Endothelial cell of umbilical vein (primary cell): ENCODE measurements at regions not wholly inside any gene's neighbourhood (a gene's known extent, or its start where the extent isn't known, plus 50 kb on each side); places are given as distances from the start of the nearest gene placed in this dataset.

Source experiments
- BruUV-seq: library from RNA; stranded (reverse); fragments of 400-500 nt; replicated peaks from 2 replicates; lab custom pipeline; 2021; lab: Mats Ljungman, UMichigan
- CTCF ChIA-PET: fragments of 300-600, 350-600 bp; sonication (Branson Sonifier 250); formaldehyde crosslinking; loops from one replicate; lab custom pipeline; 2021; ENCODE audit warnings: antibody characterized with exemption, inconsistent platforms; lab: Charles Lee
- POLR2A ChIA-PET: fragments of 300-600, 350-600 bp; sonication (Branson Sonifier 250); formaldehyde crosslinking; loops from one replicate; lab custom pipeline; 2021; ENCODE audit warnings: antibody characterized with exemption, inconsistent platforms; lab: Charles Lee
- DNase-seq: peaks from one replicate; pipeline ENCODE4 v3.0.0-alpha.2; 2011; ENCODE audit warnings: low read depth, low spot score
- FAIRE-seq: peaks from 2 replicates; lab custom pipeline; 2011; peaks lifted over from hg19 to GRCh38; lab: Jason Lieb, UNC
- H2AFZ ChIP-seq: 2 replicates; pipeline ENCODE4 v1.6.0; 2012; ENCODE audit warnings: low read depth, low read length, control low read depth, inconsistent platforms
- H3K27ac ChIP-seq: 2 replicates; pipeline ENCODE4 v1.5.1; 2011; ENCODE audit warnings: low read depth, mild to moderate bottlenecking, control low read depth, low read length, moderate library complexity; ENCODE audit not compliant: insufficient read depth
- H3K27me3 ChIP-seq, 2 experiments: 2 replicates each; pipeline versions ENCODE4 v1.6.0 to v1.6.1; 2011; ENCODE audit warnings: low read length in 2 of 2, mixed read lengths in 1 of 2; ENCODE audit not compliant: control insufficient read depth in 2 of 2, insufficient read depth in 2 of 2
- H3K36me3 ChIP-seq, 2 experiments: 2 replicates in 1 of 2; 3 replicates in 1 of 2; pipeline ENCODE4 v1.5.1; 2011; ENCODE audit warnings: low read length in 2 of 2, mild to moderate bottlenecking in 1 of 2, moderate library complexity in 1 of 2; ENCODE audit not compliant: control insufficient read depth in 2 of 2, insufficient read depth in 2 of 2; ENCODE audit errors: extremely low read depth in 1 of 2
- H3K4me1 ChIP-seq: 3 replicates; pipeline ENCODE4 v1.5.1; 2011; ENCODE audit warnings: mild to moderate bottlenecking, low read length; ENCODE audit not compliant: control insufficient read depth, insufficient read depth; ENCODE audit errors: extremely low read depth
- H3K4me2 ChIP-seq: 2 replicates; pipeline ENCODE4 v1.6.1; 2011; ENCODE audit warnings: low read length, control low read depth, mixed read lengths; ENCODE audit not compliant: insufficient read depth
- H3K4me3 ChIP-seq, 3 experiments: fragments of 200-600 bp in 1 of 3; sonication (generic), shearing (Covaris generic) in 1 of 3; replicated peaks in 1 of 3; 2 replicates each; pipeline ENCODE4 v1.5.1; 2011 to 2016; ENCODE audit warnings: control low read depth in 3 of 3, low read length in 3 of 3, mild to moderate bottlenecking in 2 of 3, inconsistent platforms in 1 of 3, low read depth in 1 of 3, moderate library complexity in 1 of 3; ENCODE audit not compliant: insufficient read depth in 1 of 3
- H3K79me2 ChIP-seq: 2 replicates; pipeline ENCODE4 v1.6.0; 2012; ENCODE audit warnings: low read length, inconsistent platforms; ENCODE audit not compliant: control insufficient read depth, insufficient read depth
- H3K9ac ChIP-seq: replicated peaks from 2 replicates; pipeline ENCODE3; 2011; ENCODE audit warnings: low read length, control low read depth; ENCODE audit not compliant: insufficient read depth; ENCODE audit errors: extremely low read depth
- H3K9me1 ChIP-seq: replicated peaks from 3 replicates; pipeline ENCODE4 v1.6.0; 2011; ENCODE audit warnings: mild to moderate bottlenecking, low read length; ENCODE audit not compliant: control insufficient read depth, insufficient read depth; ENCODE audit errors: extremely low read depth
- H3K9me3 ChIP-seq: replicated peaks from 2 replicates; pipeline ENCODE4 v1.5.1; 2012; ENCODE audit warnings: low read length, inconsistent platforms; ENCODE audit not compliant: control insufficient read depth, insufficient read depth
- H4K20me1 ChIP-seq: replicated peaks from 2 replicates; pipeline ENCODE3; 2011; ENCODE audit warnings: mild to moderate bottlenecking, low read length; ENCODE audit not compliant: control insufficient read depth, insufficient read depth; ENCODE audit errors: extremely low read depth
- EZH2 ChIP-seq: IDR thresholded peaks from 2 replicates; pipeline ENCODE4 v1.6.1; 2012; ENCODE audit warnings: borderline replicate concordance, low read depth, mild to moderate bottlenecking, moderate library complexity, low read length, inconsistent platforms; ENCODE audit not compliant: severe bottlenecking
- FOS ChIP-seq: IDR thresholded peaks from 2 replicates; pipeline ENCODE4 v1.6.1; 2011; ENCODE audit warnings: mild to moderate bottlenecking, low read length, moderate library complexity, borderline replicate concordance; ENCODE audit not compliant: insufficient read depth
- GATA2 ChIP-seq: IDR thresholded peaks from 2 replicates; pipeline ENCODE4 v1.7.0; 2011; ENCODE audit warnings: low read depth, mild to moderate bottlenecking, moderate library complexity, mixed read lengths, low read length; ENCODE audit not compliant: insufficient read length, insufficient read depth
- JUN ChIP-seq: IDR thresholded peaks from 2 replicates; pipeline ENCODE4 v1.6.1; 2011; ENCODE audit warnings: borderline replicate concordance, low read depth; ENCODE audit not compliant: insufficient read length, insufficient read depth
- MAX ChIP-seq: IDR thresholded peaks from 2 replicates; pipeline ENCODE4 v1.6.1; 2011; ENCODE audit not compliant: insufficient read depth, insufficient read length
- MYC ChIP-seq: IDR thresholded peaks from one replicate; pipeline ENCODE4 v1.6.1; 2011; ENCODE audit warnings: mild to moderate bottlenecking, low read depth, low read length
- POLR2A ChIP-seq: IDR thresholded peaks from 2 replicates; pipeline ENCODE4 v1.6.1; 2012; ENCODE audit warnings: low read depth, mild to moderate bottlenecking, control low read depth, low read length
- POLR2AphosphoS5 ChIP-seq: IDR thresholded peaks from 2 replicates; pipeline ENCODE4 v1.6.1; 2012; ENCODE audit warnings: low read depth, mild to moderate bottlenecking, control low read depth, low read length, moderate library complexity; ENCODE audit not compliant: insufficient read depth
- dilution Hi-C: fragments of 300-500 bp; cut with MboI; formaldehyde crosslinking; loops from one replicate; pipeline ENCODE4 v1.15.0; 2019; ENCODE audit warnings: low sequenced_read_pairs; ENCODE audit not compliant: extremely low pct_ligation_motif_present
- intact Hi-C: fragments of 100-400 bp; cut with micrococcal nuclease; formaldehyde crosslinking; loops from one replicate; pipeline ENCODE4 v1.10.0; 2022
- TF ChIP-seq, protein P1 (sequence below), 2 donors: IDR thresholded peaks; 1 replicate in 1 of 2; 2 replicates in 1 of 2; pipeline ENCODE4 v1.5.1; 2011; ENCODE audit warnings: low read length in 2 of 2, mild to moderate bottlenecking in 2 of 2, moderate library complexity in 2 of 2, control low read depth in 1 of 2, inconsistent platforms in 1 of 2, low read depth in 1 of 2; ENCODE audit not compliant: insufficient read depth in 1 of 2; ENCODE audit errors: extremely low read depth in 1 of 2

DNA sequence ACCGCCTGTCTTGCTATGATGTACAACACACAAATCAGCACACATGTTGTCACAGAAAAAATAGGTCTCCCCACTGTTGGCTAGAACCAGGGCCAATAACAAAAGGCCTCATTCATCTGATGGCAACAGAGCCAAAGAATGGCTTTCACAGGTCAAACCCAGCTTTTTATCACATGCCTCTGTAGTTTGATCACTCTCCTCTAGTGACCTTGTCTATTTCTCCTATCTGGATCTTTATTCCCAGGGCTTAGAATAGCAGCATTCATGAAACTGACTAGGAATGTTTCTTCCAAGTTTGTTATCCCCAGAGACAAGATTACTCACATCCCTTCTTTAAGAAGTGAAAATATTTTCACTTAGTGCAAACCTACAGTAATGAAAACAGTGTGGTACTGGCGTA, 285.8 kb upstream of the GYPC start:
- no peaks in the 10 kb centered on the region for H4K20me1 ChIP-seq
- ChIA-PET CTCF (no interaction called here), POLR2A (no interaction called here)
- H3K9me3 ChIP-seq: peaks cover 9% of the 10 kb centered on the region
- no TSS peak for BruUV-seq
- no peak for FAIRE-seq
- no peaks in the 10 kb centered on the region for H3K36me3 ChIP-seq
- intact Hi-C loops: no loop called here
- no peak for DNase-seq
- dilution Hi-C loops: no loop called here
- H3K79me2 ChIP-seq: no peaks in the 10 kb centered on the region
- no peak overlapping the region for H3K27ac ChIP-seq
- no peaks in the 10 kb centered on the region for H3K4me1 ChIP-seq
- H3K4me3 ChIP-seq: no peak overlapping the region
- H3K9ac ChIP-seq: no peak overlapping the region
- H3K4me2 ChIP-seq: no peak overlapping the region
- H3K9me1 ChIP-seq: no peaks in the 10 kb centered on the region
- H2AFZ ChIP-seq: no peak overlapping the region
- H3K27me3 ChIP-seq: no peaks in the 10 kb centered on the region
- TF ChIP-seq MAX (no peak), JUN (no peak), EZH2 (no peak), FOS (no peak), POLR2AphosphoS5 (no peak), MYC (no peak), POLR2A (no peak), GATA2 (no peak)
- TF ChIP-seq, protein P1, sequence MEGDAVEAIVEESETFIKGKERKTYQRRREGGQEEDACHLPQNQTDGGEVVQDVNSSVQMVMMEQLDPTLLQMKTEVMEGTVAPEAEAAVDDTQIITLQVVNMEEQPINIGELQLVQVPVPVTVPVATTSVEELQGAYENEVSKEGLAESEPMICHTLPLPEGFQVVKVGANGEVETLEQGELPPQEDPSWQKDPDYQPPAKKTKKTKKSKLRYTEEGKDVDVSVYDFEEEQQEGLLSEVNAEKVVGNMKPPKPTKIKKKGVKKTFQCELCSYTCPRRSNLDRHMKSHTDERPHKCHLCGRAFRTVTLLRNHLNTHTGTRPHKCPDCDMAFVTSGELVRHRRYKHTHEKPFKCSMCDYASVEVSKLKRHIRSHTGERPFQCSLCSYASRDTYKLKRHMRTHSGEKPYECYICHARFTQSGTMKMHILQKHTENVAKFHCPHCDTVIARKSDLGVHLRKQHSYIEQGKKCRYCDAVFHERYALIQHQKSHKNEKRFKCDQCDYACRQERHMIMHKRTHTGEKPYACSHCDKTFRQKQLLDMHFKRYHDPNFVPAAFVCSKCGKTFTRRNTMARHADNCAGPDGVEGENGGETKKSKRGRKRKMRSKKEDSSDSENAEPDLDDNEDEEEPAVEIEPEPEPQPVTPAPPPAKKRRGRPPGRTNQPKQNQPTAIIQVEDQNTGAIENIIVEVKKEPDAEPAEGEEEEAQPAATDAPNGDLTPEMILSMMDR (IDR thresholded peaks at IDR 0.05; ENCODE audit: extremely low read depth in 1 of 2, insufficient read depth in 1 of 2, low read depth in 1 of 2, low read length in 2 of 2): no peak
